Inflammatory macrophage treated with lipopolysaccharide for 1 hour (primary cell): ENCODE measurements at regions not wholly inside any gene's neighbourhood (a gene's known extent, or its start where the extent isn't known, plus 50 kb on each side); places are given as distances from the start of the nearest gene placed in this dataset.
"Not testable (repeated sequence)": the region's sequence is repeated elsewhere in the genome, so short reads cannot be mapped to it uniquely, and the experiment has no call there.

Source experiments
- DNase-seq, 2 donors: peaks; one replicate each; pipeline ENCODE4 v3.0.0-alpha.2; 2020 to 2022

GRCh38 chr4:154164931-154165839 lies 326.4 kb downstream of the DCHS2 start:
- DNase-seq, result no peak

GRCh38 chr4:154160519-154161301 lies 330.9 kb downstream of the DCHS2 start:
- no peak for DNase-seq

GRCh38 chr4:154158361-154159155 lies 333.0 kb downstream of the DCHS2 start:
- DNase-seq, result no peak

GRCh38 chr4:154152546-154152945 lies 339.1 kb downstream of the DCHS2 start:
- no peak for DNase-seq

- not testable (repeated sequence) for DNase-seq
Measured at GRCh38 chr4:154149236-154149635, 342.4 kb downstream of the DCHS2 start.

GRCh38 chr4:154143720-154144119 lies 347.9 kb downstream of the DCHS2 start:
- no peak for DNase-seq

- no peak for DNase-seq
Measured at GRCh38 chr4:154142664-154143063, 348.9 kb downstream of the DCHS2 start.

GRCh38 chr4:154140869-154141268 lies 350.7 kb downstream of the DCHS2 start:
- no peak for DNase-seq

- no peak for DNase-seq
Measured at GRCh38 chr4:154137320-154137905, 348.5 kb upstream of the SFRP2 start.

GRCh38 chr4:154135576-154135975 lies 346.7 kb upstream of the SFRP2 start:
- DNase-seq, result no peak

- DNase-seq, result no peak
Measured at GRCh38 chr4:154132406-154132805, 343.5 kb upstream of the SFRP2 start.

- DNase-seq, result no peak
Measured at GRCh38 chr4:154126276-154126675, 337.4 kb upstream of the SFRP2 start.

GRCh38 chr4:154125340-154125739 lies 336.5 kb upstream of the SFRP2 start:
- no peak for DNase-seq

- DNase-seq, result no peak
Measured at GRCh38 chr4:154124539-154125255, 335.8 kb upstream of the SFRP2 start.

- no peak for DNase-seq
Measured at GRCh38 chr4:154123897-154124296, 335.0 kb upstream of the SFRP2 start.

- no peak for DNase-seq
Measured at GRCh38 chr4:154120690-154121345, 331.9 kb upstream of the SFRP2 start.

GRCh38 chr4:154120006-154120676 lies 331.3 kb upstream of the SFRP2 start:
- DNase-seq, result no peak

GRCh38 chr4:154119317-154119716 lies 330.4 kb upstream of the SFRP2 start:
- no peak for DNase-seq

- not testable (repeated sequence) for DNase-seq
Measured at GRCh38 chr4:154117726-154118125, 328.8 kb upstream of the SFRP2 start.

- no peak for DNase-seq
Measured at GRCh38 chr4:154107337-154107736, 318.5 kb upstream of the SFRP2 start.

GRCh38 chr4:154088741-154089140 lies 299.9 kb upstream of the SFRP2 start:
- DNase-seq, result no peak
